Right hindlimb (tissue), 1 donor: ENCODE measurements at regions not wholly inside any gene's neighbourhood (a gene's known extent, or its start where the extent isn't known, plus 50 kb on each side); places are given as distances from the start of the nearest gene placed in this dataset.
A peak's percentile ranks its signal among the peaks of the same experiment; 100 is the strongest.

Experiments
- DNase-seq: peaks from one replicate; pipeline ENCODE4 v3.0.0-alpha.2; 2018

- no peak for DNase-seq
These were observed 422.6 kb upstream of the SETBP1 start for GRCh38 chr18:44258086-44258485.

- peak; percentile 23 for DNase-seq
These were observed 422.1 kb upstream of the SETBP1 start for GRCh38 chr18:44258576-44258975.

DNA sequence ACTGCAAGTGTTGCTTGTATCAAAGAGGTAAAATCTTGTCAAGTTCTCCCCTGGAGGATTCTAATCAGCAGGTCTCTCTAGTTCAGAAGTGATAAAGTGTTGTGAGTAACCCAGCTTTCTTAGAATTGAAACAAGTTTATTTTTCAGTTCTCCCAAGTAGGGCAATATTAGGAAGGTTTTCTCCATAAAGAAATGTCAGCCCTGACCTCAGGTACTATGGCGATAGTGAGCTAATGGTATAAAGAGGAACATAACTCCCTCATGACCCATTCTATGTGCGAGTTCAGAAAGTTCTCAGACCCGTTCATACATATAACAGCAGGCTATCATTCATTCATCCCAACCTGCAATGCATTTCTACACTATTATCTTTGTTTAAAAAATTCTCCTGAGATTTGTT is 421.1 kb upstream of the SETBP1 start:
- no peak for DNase-seq

GRCh38 chr18:44265437-44265836 is 415.3 kb upstream of the SETBP1 start:
- DNase-seq = no peak

- no peak for DNase-seq
These were observed 407.4 kb upstream of the SETBP1 start for GRCh38 chr18:44273298-44273697.

DNA sequence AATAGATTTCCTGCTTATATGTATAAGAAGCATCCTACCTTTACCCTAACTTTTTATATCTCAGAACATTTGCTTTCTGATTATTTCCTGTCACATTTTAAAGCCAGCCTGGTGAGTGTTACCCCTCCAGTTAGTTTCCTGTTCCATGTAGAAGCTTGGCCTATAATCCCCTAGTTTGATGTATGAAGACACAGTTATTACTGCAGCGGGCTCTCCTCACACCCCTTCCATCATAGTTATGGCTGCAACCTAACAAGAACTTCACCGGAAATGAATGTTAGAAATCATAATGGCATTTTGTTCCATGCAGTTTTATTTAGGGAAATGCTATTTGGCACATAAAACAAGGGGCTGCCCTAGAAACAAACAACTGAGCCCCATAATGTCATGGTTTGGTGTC is 400.2 kb upstream of the SETBP1 start:
- no peak for DNase-seq

DNA sequence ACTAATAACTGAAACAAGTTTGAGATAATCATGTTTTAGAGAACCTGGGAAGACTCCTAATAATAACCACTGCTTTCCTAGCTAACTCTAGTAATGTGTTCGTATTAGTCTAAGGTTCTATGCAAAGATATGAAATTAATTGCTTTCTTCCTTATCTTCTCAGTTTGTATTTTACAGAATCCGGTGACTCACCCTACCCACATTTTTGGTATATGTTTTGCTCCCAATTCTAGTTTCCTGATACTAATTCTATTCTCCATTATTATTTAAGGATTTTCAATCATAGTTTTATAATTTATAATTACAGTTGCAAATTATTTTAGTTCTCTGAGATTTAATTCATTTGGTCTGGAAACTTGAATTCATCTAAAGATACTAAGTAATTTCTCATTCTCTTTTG is 394.6 kb upstream of the SETBP1 start:
- DNase-seq = no peak

DNA sequence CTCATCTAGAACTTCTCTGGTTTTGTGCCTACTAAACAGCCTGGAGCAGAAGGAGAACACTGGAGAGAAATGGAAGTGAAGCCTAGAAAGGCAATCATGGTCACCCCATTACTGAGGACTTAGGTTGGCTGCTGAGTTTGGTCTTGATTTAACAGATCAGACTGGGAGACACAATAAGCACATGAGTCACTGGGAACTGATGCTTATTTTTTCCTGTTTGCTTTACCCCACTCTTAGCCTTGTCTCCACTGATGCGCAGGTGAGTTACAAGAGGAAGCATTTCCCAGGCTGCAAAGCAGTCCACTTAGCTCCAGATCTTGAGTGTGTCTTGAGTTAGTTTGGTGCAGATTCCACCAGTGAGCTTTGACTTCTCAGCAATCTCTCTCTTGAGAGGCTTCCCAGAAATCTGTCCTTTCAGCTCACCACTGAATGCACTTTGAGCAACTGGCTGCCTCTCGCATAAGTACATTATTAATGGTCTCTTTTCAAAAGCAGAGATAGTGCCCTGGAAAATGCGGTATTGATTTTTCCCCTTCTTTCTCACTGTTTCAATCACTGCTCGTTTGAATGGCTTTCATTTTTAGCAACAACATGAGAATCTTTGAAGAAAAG is 390.2 kb upstream of the SETBP1 start:
- DNase-seq = no peak

GRCh38 chr18:44298566-44298965 is 382.1 kb upstream of the SETBP1 start:
- DNase-seq = no peak

DNA sequence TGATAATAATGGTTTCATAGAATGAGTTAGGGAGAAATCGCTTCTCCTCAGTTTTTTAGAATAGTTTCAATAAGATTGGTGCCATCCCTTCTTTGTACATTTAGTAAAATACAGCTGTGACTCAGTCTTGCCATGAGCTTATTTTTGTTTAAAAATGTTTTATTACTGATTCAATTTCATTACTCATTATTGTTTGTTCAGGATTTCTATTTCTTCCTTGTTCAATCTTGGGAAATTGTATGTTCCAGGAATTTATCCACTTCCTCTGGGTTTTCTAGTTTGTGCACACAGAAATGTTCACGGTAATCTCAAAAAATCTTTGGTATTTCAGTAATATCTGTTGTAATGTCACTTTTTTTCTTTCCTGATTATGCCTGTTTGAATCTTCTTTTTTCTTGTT is 371.5 kb upstream of the SETBP1 start:
- no peak for DNase-seq

GRCh38 chr18:44320619-44321460 is 359.8 kb upstream of the SETBP1 start:
- DNase-seq = no peak

- DNase-seq = no peak
These were observed 358.7 kb upstream of the SETBP1 start for GRCh38 chr18:44321868-44322590.

DNA sequence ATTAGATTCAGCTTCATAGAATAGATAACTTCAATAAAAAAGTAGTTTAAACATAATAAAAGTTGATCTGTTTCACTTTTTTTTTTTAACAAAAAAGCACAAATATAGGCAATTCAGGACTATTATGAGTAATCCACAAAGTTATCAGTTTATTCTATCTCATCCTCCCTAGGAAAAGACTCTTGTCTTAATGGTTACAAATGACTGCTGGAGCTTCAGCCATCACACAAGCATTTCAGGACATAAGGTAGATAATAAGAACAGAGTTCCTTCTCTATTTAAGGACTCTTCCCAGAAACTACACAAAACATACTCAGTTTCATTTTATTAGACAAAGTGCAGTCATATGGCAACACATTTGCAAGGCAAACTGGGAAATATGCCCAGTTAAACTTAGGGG is 357.6 kb upstream of the SETBP1 start:
- DNase-seq = no peak

GRCh38 chr18:44324361-44324760 is 356.3 kb upstream of the SETBP1 start:
- no peak for DNase-seq

- DNase-seq = peak; percentile 39
These were observed 354.6 kb upstream of the SETBP1 start for GRCh38 chr18:44325903-44326635.

GRCh38 chr18:44331656-44332570 is 348.8 kb upstream of the SETBP1 start:
- no peak for DNase-seq

DNA sequence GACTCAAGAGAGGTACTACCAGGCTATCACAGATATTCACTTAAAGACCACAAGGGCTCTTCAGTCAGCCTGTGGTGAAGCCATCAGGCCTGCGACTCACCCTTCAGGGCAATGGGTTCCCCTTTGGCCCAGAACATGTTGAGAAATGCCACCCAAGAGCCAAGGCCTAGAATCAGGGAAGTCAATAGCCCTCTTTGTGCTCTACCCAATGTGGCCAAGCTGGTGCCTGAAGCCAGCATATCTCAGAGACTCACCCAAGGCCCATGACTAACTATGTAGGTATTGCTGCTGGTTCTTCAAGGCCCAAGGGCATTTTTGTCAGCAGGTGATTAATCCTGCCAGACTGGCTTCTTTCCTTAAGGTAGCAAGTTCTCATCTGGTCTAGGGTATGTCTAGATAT is 338.9 kb upstream of the SETBP1 start:
- no peak for DNase-seq

GRCh38 chr18:44342162-44342561 is 338.5 kb upstream of the SETBP1 start:
- DNase-seq = no peak

- DNase-seq = no peak
These were observed 337.7 kb upstream of the SETBP1 start for GRCh38 chr18:44342946-44343345.

- no peak for DNase-seq
These were observed 337.1 kb upstream of the SETBP1 start for GRCh38 chr18:44343570-44343969.

- no peak for DNase-seq
These were observed 324.0 kb upstream of the SETBP1 start for GRCh38 chr18:44356566-44357157.

GRCh38 chr18:44358402-44358801 is 322.3 kb upstream of the SETBP1 start:
- DNase-seq = no peak
